Activated T-helper 17 cell treated with anti-CD3 and anti-CD28 coated beads, Interleukin-2, amount 50 U/mL, for 72 hours (primary cell): ENCODE measurements at regions not wholly inside any gene's neighbourhood (a gene's known extent, or its start where the extent isn't known, plus 50 kb on each side); places are given as distances from the start of the nearest gene placed in this dataset.

Source experiments
- ATAC-seq: fragments of 150-1000 bp; cut with Tn5 transposase; replicated peaks from 2 replicates; pipeline ENCODE4 v1.10.0; 2021; ENCODE audit warnings: mild to moderate bottlenecking, moderate library complexity
- H3K27ac Mint-ChIP-seq: one replicate; pipeline ENCODE4 v1.8.0; 2022; ENCODE audit warnings: mixed read lengths
- H3K27me3 Mint-ChIP-seq: one replicate; pipeline ENCODE4 v1.8.0; 2022; ENCODE audit warnings: mixed read lengths
- H3K36me3 Mint-ChIP-seq: one replicate; pipeline ENCODE4 v1.8.0; 2022; ENCODE audit warnings: low read depth, mild to moderate bottlenecking, mixed read lengths
- H3K4me1 Mint-ChIP-seq: one replicate; pipeline ENCODE4 v1.8.0; 2022; ENCODE audit warnings: mixed read lengths
- H3K4me3 Mint-ChIP-seq: one replicate; pipeline ENCODE4 v1.8.0; 2022; ENCODE audit warnings: mild to moderate bottlenecking, mixed read lengths
- H3K9me3 Mint-ChIP-seq: one replicate; pipeline ENCODE4 v1.8.0; 2022; ENCODE audit warnings: mixed read lengths

DNA sequence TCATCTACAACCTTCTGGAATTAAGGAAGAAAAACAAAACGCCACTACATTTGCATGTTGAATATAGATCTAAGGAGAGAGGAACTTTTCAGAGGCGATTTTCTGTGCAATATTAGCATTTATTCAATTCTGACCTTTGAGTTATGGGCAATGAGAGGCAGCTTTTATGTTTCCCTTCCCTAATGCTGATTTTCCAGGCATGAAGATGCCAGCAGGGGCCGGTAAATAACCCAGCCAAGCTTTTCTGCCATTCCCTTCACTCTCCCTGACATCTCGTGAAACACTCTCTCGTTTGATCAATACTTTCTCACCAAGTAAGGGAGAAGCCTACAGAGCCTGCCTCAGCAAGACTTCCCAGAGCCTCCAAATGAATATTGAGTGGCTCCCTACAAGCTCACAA is 470.5 kb upstream of the GOT2 start:
- ATAC-seq = no peak
- no peak overlapping the region for H3K4me3 Mint-ChIP-seq
- no peaks in the 10 kb centered on the region for H3K27me3 Mint-ChIP-seq
- H3K4me1 Mint-ChIP-seq = no peaks in the 10 kb centered on the region
- no peaks in the 10 kb centered on the region for H3K36me3 Mint-ChIP-seq
- peaks cover 10% of the 10 kb centered on the region for H3K9me3 Mint-ChIP-seq
- no peak overlapping the region for H3K27ac Mint-ChIP-seq

GRCh38 chr16:59202233-59202862 is 468.2 kb upstream of the GOT2 start:
- H3K4me3 Mint-ChIP-seq = no peak overlapping the region
- no peaks in the 10 kb centered on the region for H3K27me3 Mint-ChIP-seq
- no peaks in the 10 kb centered on the region for H3K4me1 Mint-ChIP-seq
- H3K36me3 Mint-ChIP-seq = no peaks in the 10 kb centered on the region
- ATAC-seq = no peak
- peaks cover 6% of the 10 kb centered on the region for H3K9me3 Mint-ChIP-seq
- no peak overlapping the region for H3K27ac Mint-ChIP-seq

DNA sequence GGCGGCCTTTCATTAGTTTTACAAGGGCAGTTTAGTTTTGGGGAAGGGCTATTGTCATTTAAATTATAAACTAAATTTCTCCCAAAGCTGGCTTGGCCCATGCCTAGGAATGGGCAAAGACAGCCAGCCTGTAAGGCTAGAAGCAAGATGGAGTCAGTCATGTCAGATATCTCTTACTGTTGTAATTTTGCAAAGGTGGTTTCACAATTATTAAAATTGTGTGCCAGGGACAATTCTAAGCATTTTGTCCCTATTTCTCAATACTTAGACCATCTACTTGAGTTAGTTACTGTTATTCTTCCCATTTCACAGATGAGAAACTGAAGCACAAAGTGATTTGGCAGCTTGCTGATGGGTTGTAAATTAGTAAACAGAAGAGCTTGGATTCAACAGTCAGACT is 467.7 kb upstream of the GOT2 start:
- H3K27ac Mint-ChIP-seq = no peak overlapping the region
- H3K4me1 Mint-ChIP-seq = no peaks in the 10 kb centered on the region
- H3K36me3 Mint-ChIP-seq = no peaks in the 10 kb centered on the region
- no peak overlapping the region for H3K4me3 Mint-ChIP-seq
- peaks cover 3% of the 10 kb centered on the region for H3K9me3 Mint-ChIP-seq
- no peaks in the 10 kb centered on the region for H3K27me3 Mint-ChIP-seq
- no peak for ATAC-seq

DNA sequence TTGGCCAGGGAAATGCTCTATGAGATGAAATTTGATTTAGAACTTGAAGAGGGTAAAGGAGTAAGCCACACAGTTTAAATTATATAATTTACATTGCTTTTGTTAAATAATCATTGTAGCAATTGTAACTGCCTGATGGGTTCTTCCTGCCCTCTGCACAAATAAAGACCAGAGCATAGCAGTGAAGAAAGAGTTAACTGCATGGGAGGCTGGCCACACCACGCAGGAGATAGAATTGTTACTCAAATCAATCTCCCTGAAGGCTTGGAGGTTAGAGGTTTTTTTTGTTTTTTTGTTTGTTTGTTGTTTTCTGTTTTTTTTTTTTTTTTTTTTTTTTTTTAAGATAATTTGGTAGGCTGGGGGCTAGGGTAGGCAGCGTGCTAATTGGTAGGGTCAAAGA is 467.0 kb upstream of the GOT2 start:
- no peak overlapping the region for H3K4me3 Mint-ChIP-seq
- H3K36me3 Mint-ChIP-seq = no peaks in the 10 kb centered on the region
- no peaks in the 10 kb centered on the region for H3K27me3 Mint-ChIP-seq
- H3K27ac Mint-ChIP-seq = no peak overlapping the region
- H3K9me3 Mint-ChIP-seq = peaks cover 3% of the 10 kb centered on the region
- no peak for ATAC-seq
- H3K4me1 Mint-ChIP-seq = no peaks in the 10 kb centered on the region

- no peak for ATAC-seq
- Mint-ChIP-seq H3K9me3 (peaks cover 3% of the 10 kb centered on the region), H3K4me3 (no peak overlapping the region), H3K4me1 (no peaks in the 10 kb centered on the region), H3K27me3 (no peaks in the 10 kb centered on the region), H3K36me3 (no peaks in the 10 kb centered on the region), H3K27ac (no peak overlapping the region)
Measured at GRCh38 chr16:59198487-59198886, 464.4 kb upstream of the GOT2 start.

DNA sequence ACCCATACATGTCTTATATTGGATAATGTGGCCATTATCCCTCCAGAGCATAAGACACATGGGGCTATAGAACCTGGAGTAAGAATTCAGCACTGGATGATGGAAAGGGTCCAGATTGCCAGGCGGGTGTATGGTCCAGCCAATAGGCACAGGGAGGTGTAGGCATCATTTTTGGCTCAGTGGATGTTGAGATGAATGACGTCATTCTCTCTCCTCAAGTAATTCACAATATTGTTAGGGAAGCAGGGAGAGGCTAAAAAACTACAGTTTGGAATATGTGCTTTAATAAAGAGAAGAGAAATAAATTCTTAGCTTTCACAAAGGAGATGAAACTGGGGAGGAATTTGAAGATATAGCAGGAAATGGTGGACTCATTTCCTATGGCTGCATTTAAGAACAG is 461.1 kb upstream of the GOT2 start:
- H3K36me3 Mint-ChIP-seq = no peaks in the 10 kb centered on the region
- H3K9me3 Mint-ChIP-seq = peaks cover 3% of the 10 kb centered on the region
- ATAC-seq = no peak
- H3K27me3 Mint-ChIP-seq = no peaks in the 10 kb centered on the region
- H3K4me3 Mint-ChIP-seq = no peak overlapping the region
- H3K4me1 Mint-ChIP-seq = no peaks in the 10 kb centered on the region
- H3K27ac Mint-ChIP-seq = no peak overlapping the region

DNA sequence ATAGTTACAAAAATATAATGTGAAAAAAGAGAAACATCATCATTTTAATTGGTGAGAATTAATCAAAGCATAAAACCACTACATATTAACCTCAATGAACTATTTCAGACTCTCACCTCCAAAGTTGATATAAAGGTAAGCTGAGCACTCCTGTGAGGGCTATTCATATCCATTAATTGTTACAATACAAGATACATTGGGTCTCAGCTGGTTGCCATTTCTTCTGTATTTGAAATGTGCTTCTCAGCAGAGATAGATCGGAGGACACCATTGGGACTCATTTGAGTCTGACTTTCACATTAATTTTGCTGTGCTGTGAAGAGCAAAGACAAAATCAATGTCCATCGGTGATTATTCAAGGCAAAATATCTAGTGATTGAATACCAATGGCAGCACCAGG is 459.5 kb upstream of the GOT2 start:
- H3K36me3 Mint-ChIP-seq = no peaks in the 10 kb centered on the region
- no peaks in the 10 kb centered on the region for H3K27me3 Mint-ChIP-seq
- H3K9me3 Mint-ChIP-seq = peaks cover 3% of the 10 kb centered on the region
- no peaks in the 10 kb centered on the region for H3K4me1 Mint-ChIP-seq
- H3K4me3 Mint-ChIP-seq = no peak overlapping the region
- no peak overlapping the region for H3K27ac Mint-ChIP-seq
- ATAC-seq = no peak

GRCh38 chr16:59192551-59193199 is 458.6 kb upstream of the GOT2 start:
- Mint-ChIP-seq H3K36me3 (no peaks in the 10 kb centered on the region), H3K27me3 (no peaks in the 10 kb centered on the region), H3K4me1 (no peaks in the 10 kb centered on the region), H3K27ac (no peak overlapping the region), H3K9me3 (no peaks in the 10 kb centered on the region), H3K4me3 (no peak overlapping the region)
- no peak for ATAC-seq

DNA sequence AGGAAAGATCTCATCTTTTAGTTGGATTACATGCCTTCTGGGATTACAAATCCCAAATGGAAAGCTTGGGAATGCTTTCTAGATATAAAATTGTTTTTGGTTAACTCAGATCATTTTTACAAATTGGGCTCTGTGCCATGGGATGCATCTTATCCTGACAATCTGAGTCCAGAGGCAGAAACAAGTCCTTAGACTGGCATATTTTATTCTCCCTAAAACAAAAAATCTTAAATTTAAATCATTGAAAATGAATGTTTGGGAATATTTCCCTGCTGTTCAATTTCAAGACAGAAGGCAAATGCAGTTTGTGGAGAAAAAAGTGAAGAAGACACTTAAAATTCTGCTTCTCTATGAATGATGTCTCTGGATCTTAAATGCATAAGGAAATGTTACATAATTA is 456.6 kb upstream of the GOT2 start:
- no peak for ATAC-seq
- no peak overlapping the region for H3K27ac Mint-ChIP-seq
- no peak overlapping the region for H3K4me3 Mint-ChIP-seq
- H3K27me3 Mint-ChIP-seq = no peaks in the 10 kb centered on the region
- H3K36me3 Mint-ChIP-seq = no peaks in the 10 kb centered on the region
- no peaks in the 10 kb centered on the region for H3K4me1 Mint-ChIP-seq
- H3K9me3 Mint-ChIP-seq = no peaks in the 10 kb centered on the region

- H3K36me3 Mint-ChIP-seq = no peaks in the 10 kb centered on the region
- H3K27me3 Mint-ChIP-seq = no peaks in the 10 kb centered on the region
- no peaks in the 10 kb centered on the region for H3K4me1 Mint-ChIP-seq
- H3K27ac Mint-ChIP-seq = no peak overlapping the region
- no peak overlapping the region for H3K4me3 Mint-ChIP-seq
- no peaks in the 10 kb centered on the region for H3K9me3 Mint-ChIP-seq
- ATAC-seq = no peak
Measured at GRCh38 chr16:59188029-59188428, 453.9 kb upstream of the GOT2 start.

GRCh38 chr16:59181821-59182420 is 447.8 kb upstream of the GOT2 start:
- H3K27me3 Mint-ChIP-seq = no peaks in the 10 kb centered on the region
- H3K36me3 Mint-ChIP-seq = no peaks in the 10 kb centered on the region
- H3K4me1 Mint-ChIP-seq = no peaks in the 10 kb centered on the region
- no peak overlapping the region for H3K27ac Mint-ChIP-seq
- no peaks in the 10 kb centered on the region for H3K9me3 Mint-ChIP-seq
- H3K4me3 Mint-ChIP-seq = no peak overlapping the region
- ATAC-seq = no peak

DNA sequence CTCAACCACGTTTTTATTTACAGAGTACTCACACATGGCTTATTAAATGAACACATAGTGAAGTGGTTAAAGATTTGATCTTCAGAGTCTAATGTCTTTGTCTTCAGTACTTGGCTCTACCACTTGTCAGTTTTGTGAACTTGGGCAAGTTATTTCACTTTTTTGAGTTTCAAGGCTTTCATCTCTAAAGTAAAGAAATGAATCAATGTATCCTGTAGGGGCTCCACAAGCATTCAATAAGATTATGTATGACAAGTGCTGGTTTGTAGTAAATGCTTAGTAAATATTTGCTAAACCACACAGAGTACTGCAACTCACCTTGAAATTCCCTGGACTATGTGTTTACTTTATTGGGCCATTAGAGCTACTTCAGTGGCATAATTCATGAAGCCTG is 446.0 kb upstream of the GOT2 start:
- no peak for ATAC-seq
- H3K9me3 Mint-ChIP-seq = no peaks in the 10 kb centered on the region
- no peak overlapping the region for H3K27ac Mint-ChIP-seq
- H3K4me3 Mint-ChIP-seq = no peak overlapping the region
- H3K4me1 Mint-ChIP-seq = no peaks in the 10 kb centered on the region
- no peaks in the 10 kb centered on the region for H3K36me3 Mint-ChIP-seq
- H3K27me3 Mint-ChIP-seq = no peaks in the 10 kb centered on the region

- no peaks in the 10 kb centered on the region for H3K27me3 Mint-ChIP-seq
- H3K36me3 Mint-ChIP-seq = no peaks in the 10 kb centered on the region
- H3K27ac Mint-ChIP-seq = no peak overlapping the region
- no peak overlapping the region for H3K4me3 Mint-ChIP-seq
- no peaks in the 10 kb centered on the region for H3K4me1 Mint-ChIP-seq
- ATAC-seq = no peak
- H3K9me3 Mint-ChIP-seq = no peaks in the 10 kb centered on the region
Measured at GRCh38 chr16:59179446-59180082, 445.4 kb upstream of the GOT2 start.

- no peak for ATAC-seq
- Mint-ChIP-seq H3K36me3 (no peaks in the 10 kb centered on the region), H3K4me1 (no peaks in the 10 kb centered on the region), H3K27me3 (no peaks in the 10 kb centered on the region), H3K9me3 (peaks cover 3% of the 10 kb centered on the region), H3K27ac (no peak overlapping the region), H3K4me3 (no peak overlapping the region)
Measured at GRCh38 chr16:59173408-59173831, 439.3 kb upstream of the GOT2 start.

DNA sequence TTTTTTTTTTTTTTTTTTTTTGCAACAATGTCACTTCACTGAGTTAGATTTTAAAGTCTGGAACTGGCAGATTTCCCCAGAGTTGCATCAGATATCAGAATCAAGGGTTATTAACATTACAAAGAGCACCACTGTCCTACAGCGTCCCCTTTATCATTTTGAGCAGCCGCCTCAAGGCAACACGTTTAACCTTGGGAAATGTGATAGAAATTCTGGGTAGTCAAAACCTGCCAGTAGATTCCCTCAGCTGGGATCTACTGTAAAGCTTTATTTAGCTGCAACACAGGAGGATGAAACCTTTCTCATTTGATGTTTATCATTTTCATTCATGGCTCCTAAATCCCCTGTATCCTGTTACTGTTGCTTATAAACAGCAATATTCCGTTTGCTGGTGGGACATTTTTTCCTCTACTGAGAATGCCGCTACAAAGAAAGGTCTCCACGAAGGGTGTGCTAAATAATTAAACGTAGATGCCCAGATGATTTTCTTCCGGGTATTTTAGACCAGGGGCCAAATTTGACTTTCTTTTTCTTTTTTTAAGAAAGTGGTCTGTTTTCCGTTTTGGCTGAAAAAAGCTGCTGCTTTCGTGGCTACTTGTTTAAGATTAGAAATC is 436.1 kb upstream of the GOT2 start:
- no peak for ATAC-seq
- Mint-ChIP-seq H3K4me3 (no peak overlapping the region), H3K36me3 (no peaks in the 10 kb centered on the region), H3K4me1 (no peaks in the 10 kb centered on the region), H3K9me3 (peaks cover 3% of the 10 kb centered on the region), H3K27me3 (no peaks in the 10 kb centered on the region), H3K27ac (no peak overlapping the region)
